ENCODE measurements at regions not wholly inside any gene's neighbourhood (a gene's known extent, or its start where the extent isn't known, plus 50 kb on each side); places are given as distances from the start of the nearest gene placed in this dataset.

- Histone ChIP-seq H3K9ac (ENCODE audit: insufficient read depth, low read depth, low read length) (no peak overlapping the region), H3K27me3 (ENCODE audit: control insufficient read depth in 1 of 2, insufficient read depth in 2 of 2, low read length in 2 of 2) (no peaks in the 10 kb centered on the region), H3K4me2 (ENCODE audit: low read depth, low read length) (no peak overlapping the region), H3K79me2 (ENCODE audit: insufficient read depth, low read length) (no peaks in the 10 kb centered on the region), H4K20me1 (ENCODE audit: insufficient read depth, low read length) (no peaks in the 10 kb centered on the region), H3K4me3 (replicated peaks in 1 of 3; ENCODE audit: insufficient read depth in 1 of 3, low read depth in 2 of 3, low read length in 3 of 3) (no peak overlapping the region), H3K4me1 (ENCODE audit: insufficient read depth, low read length) (peaks cover 23% of the 10 kb centered on the region), H3K9me3 (ENCODE audit: low read length) (peaks cover 5% of the 10 kb centered on the region; the same call in 1 of the 2 replicates), H3K36me3 (replicated peaks in 1 of 2; ENCODE audit: control insufficient read depth in 1 of 2, insufficient read depth in 2 of 2, low read length in 2 of 2) (no peaks in the 10 kb centered on the region), H3K27ac (ENCODE audit: extremely low read length, insufficient read depth, low read length) (no peak overlapping the region), H2AFZ (ENCODE audit: low read length) (no peak overlapping the region)
- no peak for ATAC-seq
- no peak for FAIRE-seq
- no peak for DNase-seq (ENCODE audit: low spot score)
- intact Hi-C loops (cut with micrococcal nuclease; ENCODE audit: unreplicated experiment): no loop called here
- in situ Hi-C loops (cut with HindIII; ENCODE audit: extremely low pct_ligation_motif_present, low pct_unique_long_range_greater_than_20kb): no loop called here
- ChIA-PET CTCF (ENCODE audit: low intra/inter-chr PET ratio, low total read pairs) (no interaction called here), POLR2A (no interaction called here)
- BruUV-seq (replicated peaks): no TSS peak
- WGBS (ENCODE audit: low lambda C conversion rate): 20% methylated on average over 2 of the region's 2 CpGs
- no peak for TF ChIP-seq HMGXB4 (CRISPR knock-in tag; IDR thresholded peaks at IDR 0.05; ENCODE audit: borderline replicate concordance in 1 of 2, low read depth in 1 of 2)
- no peak for TF ChIP-seq ZBTB7B (CRISPR knock-in tag; IDR thresholded peaks at IDR 0.05)
- no peak for TF ChIP-seq ZNF780A (CRISPR knock-in tag; IDR thresholded peaks at IDR 0.05)
- TF ChIP-seq ZNF558 (CRISPR knock-in tag; IDR thresholded peaks at IDR 0.05; ENCODE audit: borderline replicate concordance): no peak
- no peak for TF ChIP-seq ZC3H4 (CRISPR knock-in tag; IDR thresholded peaks at IDR 0.05; ENCODE audit: borderline replicate concordance)
- no peak for TF ChIP-seq THAP9 (CRISPR knock-in tag; IDR thresholded peaks at IDR 0.05; ENCODE audit: borderline replicate concordance)
- no peak for TF ChIP-seq ZNF264 (CRISPR knock-in tag; IDR thresholded peaks at IDR 0.05)
These were observed 70.3 kb downstream of the SYF2 start for GRCh38 chr1:25161981-25162380.

All from HepG2 (cell line).